B cell (primary cell): ENCODE measurements at regions not wholly inside any gene's neighbourhood (a gene's known extent, or its start where the extent isn't known, plus 50 kb on each side); places are given as distances from the start of the nearest gene placed in this dataset.

Source experiments
- ATAC-seq: fragments of 200-7000 bp; cut with Tn5 transposase; one replicate; pipeline ENCODE4 v1.10.0; 2021; ENCODE audit warnings: low read depth, mild to moderate bottlenecking, moderate number of reproducible peaks, moderate library complexity
- CTCF ChIA-PET: fragments of 350-600 bp; sonication (Branson Sonifier 250); formaldehyde crosslinking; loops from one replicate; lab custom pipeline; 2021; ENCODE audit warnings: antibody characterized with exemption, inconsistent platforms; lab: Charles Lee
- POLR2A ChIA-PET: fragments of 350-600 bp; sonication (Branson Sonifier 250); formaldehyde crosslinking; loops from one replicate; lab custom pipeline; 2021; ENCODE audit warnings: antibody characterized with exemption; lab: Charles Lee
- DNase-seq: peaks from one replicate; pipeline ENCODE4 v3.0.0; 2013
- H2AFZ ChIP-seq: 2 replicates; pipeline ENCODE4 v1.6.1; 2012; ENCODE audit warnings: mild to moderate bottlenecking, low read depth, low read length; ENCODE audit not compliant: insufficient read depth, poor library complexity, severe bottlenecking
- H3K27ac ChIP-seq, 2 donors: 1 replicate in 1 of 2; 2 replicates in 1 of 2; pipeline ENCODE4 v1.5.1; 2012 to 2013; ENCODE audit warnings: low read length in 2 of 2, mild to moderate bottlenecking in 2 of 2, moderate library complexity in 1 of 2
- H3K27me3 ChIP-seq, 4 experiments: fragments of 200-600 bp in 1 of 4; sonication (generic) in 1 of 4; replicated peaks in 1 of 4; 1 replicate in 2 of 4; 2 replicates in 2 of 4; pipeline versions ENCODE4 v1.6.1 to v1.7.0; 2013 to 2016; ENCODE audit warnings: low read length in 3 of 4, mild to moderate bottlenecking in 2 of 4, mixed read lengths in 1 of 4, moderate library complexity in 1 of 4; ENCODE audit not compliant: insufficient read depth in 4 of 4, control insufficient read depth in 3 of 4; ENCODE audit errors: control extremely low read depth in 1 of 4
- H3K36me3 ChIP-seq, 2 experiments: replicated peaks in 1 of 2; 1 replicate in 1 of 2; 2 replicates in 1 of 2; pipeline versions ENCODE4 v1.6.1 to v1.7.1; 2013; ENCODE audit warnings: low read length in 1 of 2; ENCODE audit not compliant: insufficient read depth in 2 of 2, control insufficient read depth in 1 of 2; ENCODE audit errors: control extremely low read depth in 1 of 2, extremely low read depth in 1 of 2
- H3K4me1 ChIP-seq, 2 donors: fragments of 200-600 bp in 1 of 2; sonication (generic) in 1 of 2; 1 replicate in 1 of 2; 2 replicates in 1 of 2; pipeline versions ENCODE4 v1.5.1 to v1.6.1; 2013 to 2017; ENCODE audit warnings: low read length in 2 of 2; ENCODE audit not compliant: control insufficient read depth in 2 of 2, insufficient read depth in 2 of 2
- H3K4me2 ChIP-seq: replicated peaks from 2 replicates; pipeline ENCODE3; 2012; ENCODE audit warnings: mild to moderate bottlenecking, low read depth, low read length; ENCODE audit not compliant: poor library complexity, severe bottlenecking
- H3K4me3 ChIP-seq, 5 experiments: fragments of 200-600 bp in 1 of 5; sonication (generic) in 1 of 5; 1 replicate in 3 of 5; 2 replicates in 2 of 5; pipeline versions ENCODE4 v1.5.1 to v1.7.0; 2011 to 2016; ENCODE audit warnings: low read length in 4 of 5, mild to moderate bottlenecking in 4 of 5, low read depth in 2 of 5, control low read depth in 1 of 5, moderate library complexity in 1 of 5; ENCODE audit not compliant: insufficient read depth in 1 of 5; ENCODE audit errors: control extremely low read depth in 1 of 5, extremely low read depth in 1 of 5
- H3K79me2 ChIP-seq: fragments of 200-600 bp; sonication (generic); one replicate; pipeline ENCODE4 v1.6.0; 2016; ENCODE audit warnings: low read length; ENCODE audit not compliant: control insufficient read depth, insufficient read depth
- H3K9ac ChIP-seq: fragments of 200-600 bp; sonication (generic); 2 replicates; pipeline ENCODE4 v1.6.1; 2017; ENCODE audit warnings: mild to moderate bottlenecking, low read length, moderate library complexity
- H3K9me3 ChIP-seq, 3 donors: one replicate each; pipeline versions ENCODE4 v1.6.1 to v1.7.1; 2013; ENCODE audit warnings: low read length in 2 of 3; ENCODE audit not compliant: control insufficient read depth in 2 of 3, insufficient read depth in 1 of 3; ENCODE audit errors: control extremely low read depth in 1 of 3
- H4K20me1 ChIP-seq: 2 replicates; pipeline ENCODE4 v1.6.0; 2012; ENCODE audit warnings: mild to moderate bottlenecking, low read length; ENCODE audit not compliant: insufficient read depth, control insufficient read depth, poor library complexity, severe bottlenecking
- H3K27ac Mint-ChIP-seq: one replicate; pipeline ENCODE4 v1.8.0; 2021; ENCODE audit warnings: mixed read lengths
- H3K27me3 Mint-ChIP-seq: one replicate; pipeline ENCODE4 v1.8.0; 2021; ENCODE audit warnings: mixed read lengths
- H3K4me1 Mint-ChIP-seq: one replicate; pipeline ENCODE4 v1.8.0; 2021; ENCODE audit warnings: mixed read lengths
- H3K4me3 Mint-ChIP-seq: one replicate; pipeline ENCODE4 v1.8.0; 2021; ENCODE audit warnings: mixed read lengths
- H3K9me3 Mint-ChIP-seq: one replicate; pipeline ENCODE4 v1.8.0; 2022; ENCODE audit warnings: mixed read lengths; ENCODE audit not compliant: insufficient read depth
- CTCF ChIP-seq: fragments of 200-600 bp; IDR thresholded peaks from one replicate; pipeline ENCODE4 v1.8.0; 2022; ENCODE audit warnings: antibody characterized with exemption, mild to moderate bottlenecking
- EZH2 ChIP-seq: IDR thresholded peaks from 2 replicates; pipeline ENCODE4 v1.6.1; 2012; ENCODE audit warnings: borderline replicate concordance, low read depth, mild to moderate bottlenecking, moderate library complexity, low read length; ENCODE audit not compliant: insufficient read depth, poor library complexity, severe bottlenecking
- WGBS: methylation state at CpG from one replicate; pipeline ENCODE4 v1.1.5; 2013; ENCODE audit warnings: missing lambda C conversion rate; ENCODE audit not compliant: insufficient coverage; 5-methylcytosine and 5-hydroxymethylcytosine counted together
- intact Hi-C: fragments of 100-400 bp; cut with micrococcal nuclease; formaldehyde crosslinking; loops from one replicate; pipeline ENCODE4 v1.10.0; 2022

DNA sequence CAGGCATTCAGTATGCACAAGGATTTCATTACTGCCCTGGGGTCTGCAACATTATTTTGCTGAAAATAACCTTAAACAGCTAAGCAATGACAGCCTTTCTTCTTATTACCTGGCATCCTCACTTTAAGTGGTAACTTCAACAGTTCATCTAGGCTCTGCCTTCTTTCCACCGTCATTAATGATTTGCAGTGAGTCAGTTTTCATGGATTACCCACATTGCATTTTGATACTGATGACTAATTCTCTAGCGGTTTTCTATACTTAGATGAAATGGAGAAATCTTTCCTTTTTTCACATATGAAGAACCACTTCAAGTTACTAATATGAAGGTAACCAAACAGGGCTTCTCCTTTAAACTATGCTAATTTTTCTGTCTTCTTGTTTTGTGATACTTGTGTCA, 226.9 kb upstream of the TMPRSS15 start:
- Histone ChIP-seq H3K27ac (no peak overlapping the region), H3K36me3 (no peaks in the 10 kb centered on the region), H3K4me1 (peaks cover 0 to 7% of the 10 kb centered on the region in 2 donors), H3K4me3 (no peak overlapping the region), H3K27me3 (no peaks in the 10 kb centered on the region), H3K9ac (no peak overlapping the region), H4K20me1 (no peaks in the 10 kb centered on the region), H3K79me2 (no peaks in the 10 kb centered on the region), H2AFZ (no peak overlapping the region), H3K4me2 (no peak overlapping the region), H3K9me3 (peaks cover 0 to 1% (median 0%) of the 10 kb centered on the region in 3 donors)
- Mint-ChIP-seq H3K9me3 (no peaks in the 10 kb centered on the region), H3K27ac (no peak overlapping the region), H3K4me3 (no peak overlapping the region), H3K27me3 (no peaks in the 10 kb centered on the region), H3K4me1 (peaks cover 8% of the 10 kb centered on the region)
- ChIA-PET POLR2A (no interaction called here), CTCF (no interaction called here)
- ATAC-seq, result no peak
- DNase-seq, result no peak
- intact Hi-C loops, result no loop called here
- TF ChIP-seq CTCF, result no peak
- TF ChIP-seq EZH2, result no peak
- no CpG with 5 or more reads among the region's 2 CpGs for WGBS

DNA sequence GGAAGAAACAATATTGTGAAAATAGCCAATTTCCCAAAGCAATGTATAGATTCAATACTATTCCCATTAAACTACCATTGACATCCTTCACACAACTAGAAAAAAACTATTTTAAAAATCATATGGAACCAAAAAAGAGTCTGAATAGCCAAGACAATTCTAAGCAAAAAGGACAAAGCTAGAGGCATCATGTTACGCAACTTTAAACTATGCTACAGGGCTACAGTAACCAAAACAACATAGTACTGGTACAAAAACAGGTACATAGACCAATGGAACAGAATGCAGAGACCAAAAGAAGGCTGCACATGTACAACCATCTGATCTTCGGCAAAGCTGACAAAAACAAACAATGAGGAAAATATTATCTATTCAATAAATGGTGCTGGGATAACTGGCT, 233.3 kb upstream of the TMPRSS15 start:
- Mint-ChIP-seq H3K27me3 (no peaks in the 10 kb centered on the region), H3K9me3 (no peaks in the 10 kb centered on the region), H3K27ac (no peak overlapping the region), H3K4me3 (no peak overlapping the region), H3K4me1 (peaks cover 8% of the 10 kb centered on the region)
- H3K4me3 ChIP-seq, result no peak overlapping the region
- peaks cover 0 to 7% of the 10 kb centered on the region in 2 donors for H3K4me1 ChIP-seq
- H3K27ac ChIP-seq, result no peak overlapping the region
- no peak overlapping the region for H3K9ac ChIP-seq
- H3K9me3 ChIP-seq, result no peaks in the 10 kb centered on the region
- TF ChIP-seq CTCF (no peak), EZH2 (no peak)
- DNase-seq (no peak), ATAC-seq (no peak)
- no peaks in the 10 kb centered on the region for H4K20me1 ChIP-seq
- no peaks in the 10 kb centered on the region for H3K36me3 ChIP-seq
- 100% methylated on average over 1 of the region's 2 CpGs for WGBS
- ChIA-PET POLR2A (no interaction called here), CTCF (no interaction called here)
- no peak overlapping the region for H3K4me2 ChIP-seq
- intact Hi-C loops, result no loop called here
- no peaks in the 10 kb centered on the region for H3K79me2 ChIP-seq
- no peak overlapping the region for H2AFZ ChIP-seq
- H3K27me3 ChIP-seq, result no peaks in the 10 kb centered on the region
